H1 (cell line): ENCODE measurements at regions not wholly inside any gene's neighbourhood (a gene's known extent, or its start where the extent isn't known, plus 50 kb on each side); places are given as distances from the start of the nearest gene placed in this dataset.
A peak's percentile ranks its signal among the peaks of the same experiment; 100 is the strongest.

ENCODE experiments used
- CTCF ChIA-PET: fragments of 300-600 bp; sonication (Branson Sonifier 250); formaldehyde crosslinking; loops from one replicate; lab custom pipeline; 2021; ENCODE audit not compliant: partially characterized antibody; lab: Charles Lee
- POLR2A ChIA-PET: fragments of 300-600 bp; sonication (Branson Sonifier 250); formaldehyde crosslinking; loops from one replicate; lab custom pipeline; 2021; ENCODE audit warnings: inconsistent platforms; ENCODE audit not compliant: partially characterized antibody; lab: Charles Lee
- DNase-seq, 2 experiments: peaks; one replicate each; pipeline versions ENCODE4 v3.0.0 to v3.0.0-alpha.2; 2010 to 2022; ENCODE audit warnings: low spot score in 2 of 2, low read depth in 1 of 2, mixed read lengths in 1 of 2
- FAIRE-seq: peaks from 2 replicates; lab custom pipeline; 2011; peaks lifted over from hg19 to GRCh38; lab: Jason Lieb, UNC
- H2AFZ ChIP-seq: 2 replicates; pipeline ENCODE4 v1.8.1; 2012; ENCODE audit warnings: low read length, inconsistent platforms
- H2AK5ac ChIP-seq: 2 replicates; pipeline ENCODE4 v1.6.1; 2013; ENCODE audit warnings: low read depth, low read length
- H2BK120ac ChIP-seq: replicated peaks from 2 replicates; pipeline ENCODE3; 2013; ENCODE audit warnings: low read depth, low read length, inconsistent platforms
- H2BK12ac ChIP-seq: 2 replicates; pipeline ENCODE4 v1.6.1; 2013; ENCODE audit warnings: low read depth, low read length
- H2BK15ac ChIP-seq: 2 replicates; pipeline ENCODE4 v1.6.1; 2013; ENCODE audit warnings: low read length
- H2BK20ac ChIP-seq: 2 replicates; pipeline ENCODE4 v1.6.1; 2013; ENCODE audit warnings: low read length
- H2BK5ac ChIP-seq: 2 replicates; pipeline ENCODE4 v1.6.1; 2013; ENCODE audit warnings: low read depth, low read length
- H3K14ac ChIP-seq: 2 replicates; pipeline ENCODE4 v1.6.1; 2013; ENCODE audit warnings: inconsistent platforms; ENCODE audit not compliant: insufficient read length
- H3K18ac ChIP-seq: 2 replicates; pipeline ENCODE4 v1.6.1; 2013; ENCODE audit warnings: low read length; ENCODE audit errors: extremely low read depth
- H3K23ac ChIP-seq: 2 replicates; pipeline ENCODE4 v1.6.1; 2013; ENCODE audit warnings: inconsistent platforms; ENCODE audit not compliant: insufficient read length
- H3K23me2 ChIP-seq: 2 replicates; pipeline ENCODE4 v1.6.1; 2013; ENCODE audit warnings: low read depth, low read length
- H3K27ac ChIP-seq: 2 replicates; pipeline ENCODE4 v1.6.1; 2011; ENCODE audit warnings: low read depth, low read length, inconsistent platforms
- H3K27me3 ChIP-seq, 4 experiments: replicated peaks in 1 of 4; 1 replicate in 1 of 4; 2 replicates in 3 of 4; pipeline versions ENCODE4 v1.6.1 to v1.8.1; 2011 to 2013; ENCODE audit warnings: low read length in 3 of 4, mild to moderate bottlenecking in 3 of 4, inconsistent platforms in 2 of 4, mixed read lengths in 2 of 4, moderate library complexity in 1 of 4; ENCODE audit not compliant: control insufficient read depth in 3 of 4, insufficient read depth in 3 of 4; ENCODE audit errors: extremely low read depth in 1 of 4
- H3K36me3 ChIP-seq, 4 experiments: 2 replicates each; pipeline versions ENCODE4 v1.6.1 to v1.8.1; 2011 to 2013; ENCODE audit warnings: mild to moderate bottlenecking in 4 of 4, low read length in 3 of 4, moderate library complexity in 2 of 4, control low read depth in 1 of 4, inconsistent platforms in 1 of 4; ENCODE audit not compliant: insufficient read depth in 4 of 4, control insufficient read depth in 2 of 4
- H3K4ac ChIP-seq: replicated peaks from 2 replicates; pipeline ENCODE3; 2013; ENCODE audit warnings: low read length, low read depth, mixed read lengths, inconsistent platforms; ENCODE audit not compliant: insufficient read length
- H3K4me1 ChIP-seq, 4 experiments: replicated peaks in 1 of 4; 1 replicate in 1 of 4; 2 replicates in 3 of 4; pipeline versions ENCODE4 v1.6.1 to v1.8.1; 2011 to 2013; ENCODE audit warnings: low read length in 3 of 4, inconsistent platforms in 2 of 4, mixed read lengths in 1 of 4; ENCODE audit not compliant: insufficient read depth in 4 of 4, control insufficient read depth in 3 of 4
- H3K4me2 ChIP-seq, 2 experiments: 2 replicates each; pipeline versions ENCODE4 v1.6.1 to v1.8.1; 2011 to 2013; ENCODE audit warnings: low read depth in 2 of 2, low read length in 2 of 2, control low read depth in 1 of 2, inconsistent platforms in 1 of 2, mild to moderate bottlenecking in 1 of 2; ENCODE audit not compliant: insufficient read depth in 1 of 2
- H3K4me3 ChIP-seq, 4 experiments: fragments of 200-600, 300-600 bp in 1 of 4; sonication (generic), shearing (Covaris generic), sonication (Bioruptor Twin) in 1 of 4; 2 replicates each; pipeline versions ENCODE4 v1.5.1 to v1.8.1; 2011 to 2016; ENCODE audit warnings: low read length in 4 of 4, low read depth in 3 of 4, control low read depth in 2 of 4, inconsistent platforms in 2 of 4, mild to moderate bottlenecking in 2 of 4, mixed read lengths in 1 of 4, moderate library complexity in 1 of 4; ENCODE audit not compliant: insufficient read depth in 2 of 4; ENCODE audit errors: extremely low read depth in 1 of 4
- H3K56ac ChIP-seq: replicated peaks from 2 replicates; pipeline ENCODE3; 2013; ENCODE audit warnings: low read depth, mild to moderate bottlenecking, mixed read lengths, low read length, inconsistent platforms; ENCODE audit not compliant: insufficient read length
- H3K79me1 ChIP-seq: 2 replicates; pipeline ENCODE4 v1.6.1; 2013; ENCODE audit warnings: low read depth, low read length, control low read depth
- H3K79me2 ChIP-seq, 2 experiments: 2 replicates each; pipeline versions ENCODE4 v1.6.1 to v1.8.1; 2012 to 2013; ENCODE audit warnings: low read length in 2 of 2, mild to moderate bottlenecking in 2 of 2, inconsistent platforms in 1 of 2; ENCODE audit not compliant: insufficient read depth in 2 of 2, control insufficient read depth in 1 of 2
- H3K9ac ChIP-seq, 4 experiments: replicated peaks in 1 of 4; 1 replicate in 1 of 4; 2 replicates in 3 of 4; pipeline versions ENCODE4 v1.6.1 to v1.8.1; 2011 to 2013; ENCODE audit warnings: low read depth in 3 of 4, low read length in 3 of 4, control low read depth in 2 of 4, mild to moderate bottlenecking in 2 of 4, moderate library complexity in 2 of 4, inconsistent platforms in 1 of 4; ENCODE audit errors: extremely low read depth in 1 of 4
- H3K9me3 ChIP-seq, 2 experiments: 2 replicates each; pipeline versions ENCODE4 v1.6.1 to v1.8.1; 2012 to 2013; ENCODE audit warnings: mild to moderate bottlenecking in 2 of 2, moderate library complexity in 2 of 2, control low read depth in 1 of 2, inconsistent platforms in 1 of 2, low read depth in 1 of 2, low read length in 1 of 2, mixed read lengths in 1 of 2; ENCODE audit not compliant: insufficient read depth in 2 of 2
- H4K20me1 ChIP-seq, 2 experiments: replicated peaks in 1 of 2; 2 replicates each; pipeline versions ENCODE3 to v1.8.1; 2011 to 2013; ENCODE audit warnings: inconsistent platforms in 2 of 2, low read length in 2 of 2, mild to moderate bottlenecking in 1 of 2; ENCODE audit not compliant: insufficient read depth in 2 of 2, control insufficient read depth in 1 of 2
- H4K5ac ChIP-seq: 2 replicates; pipeline ENCODE4 v1.6.1; 2013; ENCODE audit warnings: low read length, low read depth, mixed read lengths, inconsistent platforms; ENCODE audit not compliant: insufficient read length
- H4K8ac ChIP-seq: 2 replicates; pipeline ENCODE4 v1.8.0; 2013; ENCODE audit warnings: mild to moderate bottlenecking, moderate library complexity, low read length, inconsistent platforms; ENCODE audit not compliant: insufficient read depth; ENCODE audit errors: extremely low read depth
- H4K91ac ChIP-seq: replicated peaks from 2 replicates; pipeline ENCODE3; 2013; ENCODE audit warnings: low read length, mixed read lengths, inconsistent platforms; ENCODE audit not compliant: insufficient read length
- BRCA1 ChIP-seq: IDR thresholded peaks from 2 replicates; pipeline ENCODE4 v1.6.1; 2012; ENCODE audit warnings: low read depth, low read length, improper control_type of control experiment
- CBX8 ChIP-seq: fragments of 300-800, 300-1000 bp; sonication (generic); IDR thresholded peaks from 2 replicates; pipeline ENCODE4 v1.7.1; 2016; ENCODE audit warnings: low read depth, low read length, borderline replicate concordance
- CTBP2 ChIP-seq: IDR thresholded peaks from 2 replicates; pipeline ENCODE4 v1.7.0; 2011; ENCODE audit warnings: borderline replicate concordance, mild to moderate bottlenecking, moderate library complexity, mixed read lengths, low read length; ENCODE audit not compliant: insufficient read depth, insufficient read length
- E2F6 ChIP-seq: IDR thresholded peaks from 2 replicates; pipeline ENCODE4 v1.6.1; 2012; ENCODE audit warnings: inconsistent platforms
- MAFK ChIP-seq: IDR thresholded peaks from 2 replicates; pipeline ENCODE4 v1.6.1; 2012; ENCODE audit warnings: low read depth, mild to moderate bottlenecking, improper control_type of control experiment, low read length
- NRF1 ChIP-seq: IDR thresholded peaks from 2 replicates; pipeline ENCODE4 v1.6.1; 2011; ENCODE audit warnings: mild to moderate bottlenecking, low read depth, low read length, improper control_type of control experiment
- POLR2A ChIP-seq, 2 experiments: IDR thresholded peaks; 1 replicate in 1 of 2; 2 replicates in 1 of 2; pipeline ENCODE4 v1.6.1; 2011; ENCODE audit warnings: low read depth in 2 of 2, low read length in 2 of 2, mild to moderate bottlenecking in 2 of 2; ENCODE audit errors: control extremely low read depth in 1 of 2
- SIN3A ChIP-seq, 2 experiments: IDR thresholded peaks in 1 of 2; conservative IDR thresholded peaks in 1 of 2; 2 replicates each; pipeline ENCODE4 v1.6.1; 2011 to 2012; ENCODE audit warnings: low read length in 2 of 2, improper control_type of control experiment in 1 of 2, low read depth in 1 of 2, mild to moderate bottlenecking in 1 of 2
- SP4 ChIP-seq: IDR thresholded peaks from 2 replicates; pipeline ENCODE4 v1.6.1; 2012; ENCODE audit warnings: low read length, inconsistent platforms
- TAF1 ChIP-seq: IDR thresholded peaks from 2 replicates; pipeline ENCODE4 v1.6.1; 2011; ENCODE audit warnings: mild to moderate bottlenecking, low read depth, low read length
- TCF12 ChIP-seq: IDR thresholded peaks from 2 replicates; pipeline ENCODE4 v1.6.1; 2011; ENCODE audit warnings: low read depth, mild to moderate bottlenecking, low read length
- ZNF274 ChIP-seq: IDR thresholded peaks from 2 replicates; pipeline ENCODE4 v1.7.0; 2012; ENCODE audit warnings: low read length, borderline replicate concordance; ENCODE audit errors: extremely low read depth
- WGBS, 2 experiments: shearing (Covaris generic) in 1 of 2; methylation state at CpG; one replicate each; pipeline versions ENCODE4 v1.1.6 to v1.1.7; 2013 to 2015; ENCODE audit warnings: low lambda C conversion rate in 2 of 2, mixed read lengths in 2 of 2, inconsistent platforms in 1 of 2, low coverage in 1 of 2, missing lambda C conversion rate in 1 of 2; ENCODE audit not compliant: insufficient replicate concordance in 2 of 2, insufficient coverage in 1 of 2, insufficient read length in 1 of 2; ENCODE audit errors: extremely low coverage in 1 of 2, missing lambda C conversion rate in 1 of 2; 5-methylcytosine and 5-hydroxymethylcytosine counted together

DNA sequence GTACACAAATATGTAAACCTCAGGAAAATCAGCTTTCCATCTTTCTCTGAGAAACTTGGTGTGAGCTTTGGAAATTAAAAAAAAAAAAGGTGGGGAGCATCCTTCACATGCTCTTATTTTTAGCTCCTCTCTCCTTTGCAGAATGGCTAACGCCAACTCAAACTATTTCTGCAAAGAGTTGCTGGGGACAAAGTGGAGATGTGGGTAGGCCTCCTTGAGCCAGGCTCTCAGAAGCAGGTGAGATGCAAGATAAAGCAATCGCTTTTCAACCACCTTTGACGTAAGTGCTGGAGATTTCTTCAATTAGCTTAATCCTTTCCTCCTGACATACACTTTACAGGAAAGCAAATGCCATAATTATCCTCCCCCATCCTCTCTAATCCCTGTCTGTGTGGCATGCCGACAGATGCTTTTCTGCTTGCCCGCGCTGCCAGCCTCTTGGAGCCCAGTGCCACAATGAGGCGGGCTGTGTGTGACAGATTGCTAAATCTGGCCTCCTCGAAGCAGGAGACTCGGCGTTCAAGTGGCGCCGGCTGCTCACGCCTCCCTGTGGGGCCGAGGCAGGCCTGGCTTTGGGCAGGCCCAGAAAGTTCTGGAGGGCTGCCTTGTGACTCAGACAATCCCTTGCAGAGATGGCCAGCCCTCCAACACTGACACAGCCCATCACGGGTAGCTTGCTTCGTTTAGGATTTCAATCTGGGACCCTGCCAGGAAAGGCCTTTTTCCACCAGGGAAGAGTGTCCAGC, 64.9 kb upstream of the SOD3 start:
- H4K91ac ChIP-seq: no peak overlapping the region
- H3K9ac ChIP-seq: no peak overlapping the region
- H3K4me1 ChIP-seq: no peaks in the 10 kb centered on the region
- DNase-seq: peak in 1 of 2 experiments; percentile 40
- H3K56ac ChIP-seq: no peak overlapping the region
- TF ChIP-seq MAFK (no peak), E2F6 (no peak), SP4 (no peak), ZNF274 (no peak), CTBP2 (no peak), BRCA1 (no peak), SIN3A (conservative IDR thresholded peaks at IDR 0.05 in 1 of 2, IDR thresholded peaks at IDR 0.05 in 1 of 2; ENCODE audit: low read depth in 1 of 2, low read length in 2 of 2) (no peak), CBX8 (no peak), POLR2A (IDR thresholded peaks at IDR 0.05; ENCODE audit: control extremely low read depth in 1 of 2, low read depth in 2 of 2, low read length in 2 of 2) (no peak), TAF1 (no peak), TCF12 (no peak), NRF1 (no peak)
- no peak overlapping the region for H4K8ac ChIP-seq
- H3K36me3 ChIP-seq: no peaks in the 10 kb centered on the region
- H3K4me2 ChIP-seq: no peak overlapping the region
- ChIA-PET POLR2A (interaction anchor here (0.6 kb wide), 1 partner anchor 250 kb away, joined by 3 read pairs; no protein-coding TSS in a partner anchor), CTCF (interaction anchor here (0.6 to 1.8 kb wide), 5 partner anchors 20 to 179 kb away, joined by 3 to 4 read pairs (median 3); no protein-coding TSS in a partner anchor)
- H3K23ac ChIP-seq: no peak overlapping the region
- H2AFZ ChIP-seq: no peak overlapping the region
- no peak overlapping the region for H3K4me3 ChIP-seq
- no peak overlapping the region for H2BK120ac ChIP-seq
- FAIRE-seq: no peak
- H3K79me2 ChIP-seq: no peaks in the 10 kb centered on the region
- no peak overlapping the region for H3K27ac ChIP-seq
- H3K18ac ChIP-seq: no peak overlapping the region
- H3K9me3 ChIP-seq: no peaks in the 10 kb centered on the region
- H2BK15ac ChIP-seq: no peak overlapping the region
- H4K5ac ChIP-seq: no peak overlapping the region
- no peak overlapping the region for H2AK5ac ChIP-seq
- no peaks in the 10 kb centered on the region for H3K79me1 ChIP-seq
- no peak overlapping the region for H2BK20ac ChIP-seq
- WGBS, 2 experiments: 87% methylated on average over 16 of the region's 16 CpGs; no CpG with 5 or more reads in 1 of the 2 experiments
- no peak overlapping the region for H2BK5ac ChIP-seq
- no peak overlapping the region for H3K4ac ChIP-seq
- H4K20me1 ChIP-seq: no peaks in the 10 kb centered on the region
- H3K14ac ChIP-seq: no peak overlapping the region
- H2BK12ac ChIP-seq: no peak overlapping the region
- H3K27me3 ChIP-seq: no peaks in the 10 kb centered on the region
- no peaks in the 10 kb centered on the region for H3K23me2 ChIP-seq
